ENCODE measurements at regions not wholly inside any gene's neighbourhood (a gene's known extent, or its start where the extent isn't known, plus 50 kb on each side); places are given as distances from the start of the nearest gene placed in this dataset.

DNA sequence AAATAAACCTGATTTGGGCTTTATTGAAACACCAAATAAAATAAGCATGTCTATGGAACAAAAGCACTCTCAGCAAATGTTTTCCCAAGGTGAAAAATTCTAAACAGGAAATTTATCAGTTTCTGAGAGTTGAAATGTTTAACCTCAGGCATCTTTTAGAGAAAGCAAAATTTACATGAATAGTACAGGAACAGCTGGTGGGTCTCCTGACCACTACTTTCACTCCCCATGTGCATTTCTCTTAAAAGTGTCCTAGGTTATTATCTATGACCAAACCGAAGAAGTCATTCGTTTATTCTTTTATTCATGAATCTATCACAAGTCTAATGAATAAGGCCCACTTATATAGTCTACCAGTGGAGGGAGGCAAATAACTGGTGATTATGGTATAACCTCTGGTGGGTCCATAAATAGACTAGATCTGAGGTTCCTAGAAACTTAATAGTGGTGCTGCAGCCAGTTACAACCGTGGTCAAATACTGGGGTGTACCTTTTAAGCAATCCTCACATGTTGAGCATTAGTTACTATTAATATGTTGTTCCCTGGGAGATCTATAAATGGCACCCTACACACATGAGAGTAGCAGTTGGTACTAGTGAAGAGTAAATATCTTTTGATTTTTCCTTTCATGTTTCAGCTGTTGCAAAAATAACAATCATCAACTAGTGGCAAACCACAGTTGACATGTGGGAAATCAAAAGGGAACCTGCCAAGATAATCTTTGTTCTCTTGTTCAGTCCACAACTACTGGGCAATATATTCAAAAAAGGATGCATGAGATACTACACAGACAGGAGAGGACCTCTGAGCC, 169.3 kb upstream of the STAC start:
- Histone ChIP-seq H3K36me3 (ENCODE audit: control insufficient read depth in 2 of 4, insufficient read depth in 4 of 4, low read length in 3 of 4) (no peaks in the 10 kb centered on the region), H3K56ac (replicated peaks; ENCODE audit: insufficient read length, low read depth, low read length) (no peak overlapping the region), H2BK15ac (ENCODE audit: low read length) (no peak overlapping the region), H3K9me3 (ENCODE audit: insufficient read depth in 2 of 2, low read depth in 1 of 2, low read length in 1 of 2) (no peaks in the 10 kb centered on the region), H3K4me1 (replicated peaks in 1 of 4; ENCODE audit: control insufficient read depth in 3 of 4, insufficient read depth in 4 of 4, low read length in 3 of 4) (no peaks in the 10 kb centered on the region), H2BK5ac (ENCODE audit: low read depth, low read length) (no peak overlapping the region), H2BK20ac (ENCODE audit: low read length) (no peak overlapping the region), H4K5ac (ENCODE audit: insufficient read length, low read depth, low read length) (no peak overlapping the region), H2AK5ac (ENCODE audit: low read depth, low read length) (no peak overlapping the region), H3K79me1 (ENCODE audit: low read depth, low read length) (no peaks in the 10 kb centered on the region), H3K9ac (replicated peaks in 1 of 4; ENCODE audit: extremely low read depth in 1 of 4, low read depth in 3 of 4, low read length in 3 of 4) (no peak overlapping the region; a peak in 1 of 7 replicates), H4K8ac (ENCODE audit: extremely low read depth, insufficient read depth, low read length) (no peak overlapping the region), H3K23me2 (ENCODE audit: low read depth, low read length) (no peaks in the 10 kb centered on the region), H3K4ac (replicated peaks; ENCODE audit: insufficient read length, low read depth, low read length) (no peak overlapping the region), H3K4me2 (ENCODE audit: insufficient read depth in 1 of 2, low read depth in 2 of 2, low read length in 2 of 2) (no peak overlapping the region), H2AFZ (ENCODE audit: low read length) (no peak overlapping the region), H3K18ac (ENCODE audit: extremely low read depth, low read length) (no peak overlapping the region), H3K27ac (ENCODE audit: low read depth, low read length) (no peak overlapping the region), H3K23ac (ENCODE audit: insufficient read length) (no peak overlapping the region), H2BK120ac (replicated peaks; ENCODE audit: low read depth, low read length) (no peak overlapping the region), H2BK12ac (ENCODE audit: low read depth, low read length) (no peak overlapping the region), H3K27me3 (replicated peaks in 1 of 4; ENCODE audit: control insufficient read depth in 3 of 4, extremely low read depth in 1 of 4, insufficient read depth in 3 of 4, low read length in 3 of 4) (no peaks in the 10 kb centered on the region), H3K4me3 (ENCODE audit: extremely low read depth in 1 of 4, insufficient read depth in 2 of 4, low read depth in 3 of 4, low read length in 4 of 4) (no peak overlapping the region), H3K79me2 (ENCODE audit: control insufficient read depth in 1 of 2, insufficient read depth in 2 of 2, low read length in 2 of 2) (no peaks in the 10 kb centered on the region), H4K91ac (replicated peaks; ENCODE audit: insufficient read length, low read length) (no peak overlapping the region), H4K20me1 (replicated peaks in 1 of 2; ENCODE audit: control insufficient read depth in 1 of 2, insufficient read depth in 2 of 2, low read length in 2 of 2) (no peaks in the 10 kb centered on the region), H3K14ac (ENCODE audit: insufficient read length) (no peak overlapping the region)
- no peak for TF ChIP-seq CTBP2 (IDR thresholded peaks at IDR 0.05; ENCODE audit: borderline replicate concordance, insufficient read depth, insufficient read length, low read length)
- TF ChIP-seq RBBP5 (IDR thresholded peaks at IDR 0.05; ENCODE audit: borderline replicate concordance, low read depth, low read length): no peak
- TF ChIP-seq, protein P1, sequence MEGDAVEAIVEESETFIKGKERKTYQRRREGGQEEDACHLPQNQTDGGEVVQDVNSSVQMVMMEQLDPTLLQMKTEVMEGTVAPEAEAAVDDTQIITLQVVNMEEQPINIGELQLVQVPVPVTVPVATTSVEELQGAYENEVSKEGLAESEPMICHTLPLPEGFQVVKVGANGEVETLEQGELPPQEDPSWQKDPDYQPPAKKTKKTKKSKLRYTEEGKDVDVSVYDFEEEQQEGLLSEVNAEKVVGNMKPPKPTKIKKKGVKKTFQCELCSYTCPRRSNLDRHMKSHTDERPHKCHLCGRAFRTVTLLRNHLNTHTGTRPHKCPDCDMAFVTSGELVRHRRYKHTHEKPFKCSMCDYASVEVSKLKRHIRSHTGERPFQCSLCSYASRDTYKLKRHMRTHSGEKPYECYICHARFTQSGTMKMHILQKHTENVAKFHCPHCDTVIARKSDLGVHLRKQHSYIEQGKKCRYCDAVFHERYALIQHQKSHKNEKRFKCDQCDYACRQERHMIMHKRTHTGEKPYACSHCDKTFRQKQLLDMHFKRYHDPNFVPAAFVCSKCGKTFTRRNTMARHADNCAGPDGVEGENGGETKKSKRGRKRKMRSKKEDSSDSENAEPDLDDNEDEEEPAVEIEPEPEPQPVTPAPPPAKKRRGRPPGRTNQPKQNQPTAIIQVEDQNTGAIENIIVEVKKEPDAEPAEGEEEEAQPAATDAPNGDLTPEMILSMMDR (IDR thresholded peaks at IDR 0.05; ENCODE audit: control extremely low read depth in 1 of 3, insufficient read depth in 1 of 3, low read depth in 1 of 3, low read length in 3 of 3): no peak
- TF ChIP-seq SIX5 (IDR thresholded peaks at IDR 0.05; ENCODE audit: low read depth, low read length): no peak
- TF ChIP-seq, protein P2, sequence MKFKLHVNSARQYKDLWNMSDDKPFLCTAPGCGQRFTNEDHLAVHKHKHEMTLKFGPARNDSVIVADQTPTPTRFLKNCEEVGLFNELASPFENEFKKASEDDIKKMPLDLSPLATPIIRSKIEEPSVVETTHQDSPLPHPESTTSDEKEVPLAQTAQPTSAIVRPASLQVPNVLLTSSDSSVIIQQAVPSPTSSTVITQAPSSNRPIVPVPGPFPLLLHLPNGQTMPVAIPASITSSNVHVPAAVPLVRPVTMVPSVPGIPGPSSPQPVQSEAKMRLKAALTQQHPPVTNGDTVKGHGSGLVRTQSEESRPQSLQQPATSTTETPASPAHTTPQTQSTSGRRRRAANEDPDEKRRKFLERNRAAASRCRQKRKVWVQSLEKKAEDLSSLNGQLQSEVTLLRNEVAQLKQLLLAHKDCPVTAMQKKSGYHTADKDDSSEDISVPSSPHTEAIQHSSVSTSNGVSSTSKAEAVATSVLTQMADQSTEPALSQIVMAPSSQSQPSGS (IDR thresholded peaks at IDR 0.05; ENCODE audit: low read length): no peak
- CTCF ChIA-PET (ENCODE audit: partially characterized antibody): interaction anchor here (0.8 kb wide), 1 partner anchor 14 kb away, joined by 3 read pairs; no protein-coding TSS in a partner anchor
- FAIRE-seq (no peak), DNase-seq (ENCODE audit: low read depth in 1 of 2, low spot score in 2 of 2) (no peak)
- POLR2A ChIA-PET (ENCODE audit: partially characterized antibody): interaction anchor here (1.0 kb wide), 1 partner anchor 35 kb away, joined by 3 read pairs; no protein-coding TSS in a partner anchor
- 95% methylated on average over 3 of the region's 3 CpGs; no CpG with 5 or more reads in 1 of the 2 experiments for WGBS, 2 experiments (ENCODE audit: extremely low coverage in 1 of 2, insufficient coverage in 1 of 2, insufficient read length in 1 of 2, insufficient replicate concordance in 2 of 2, low coverage in 1 of 2, low lambda C conversion rate in 2 of 2, missing lambda C conversion rate in 1 of 2)

Data from H1 (cell line).